Mesothelial cell of epicardium (in vitro differentiated cells): ENCODE measurements at regions not wholly inside any gene's neighbourhood (a gene's known extent, or its start where the extent isn't known, plus 50 kb on each side); places are given as distances from the start of the nearest gene placed in this dataset.

Experiments
- DNase-seq, 2 experiments: peaks; one replicate each; pipeline ENCODE4 v3.0.0; 2021; ENCODE audit warnings: low spot score in 2 of 2; ENCODE audit not compliant: unreplicated experiment in 2 of 2
- H3K27ac Mint-ChIP-seq: 2 replicates; pipeline ENCODE4 v1.8.0; 2021; ENCODE audit warnings: mixed read lengths
- H3K27me3 Mint-ChIP-seq: 2 replicates; pipeline ENCODE4 v1.8.0; 2021; ENCODE audit warnings: low read depth, mixed read lengths
- H3K36me3 Mint-ChIP-seq: 2 replicates; pipeline ENCODE4 v1.8.0; 2021; ENCODE audit warnings: mixed read lengths
- H3K4me1 Mint-ChIP-seq: 2 replicates; pipeline ENCODE4 v1.8.0; 2021; ENCODE audit warnings: mixed read lengths
- H3K4me3 Mint-ChIP-seq: 2 replicates; pipeline ENCODE4 v1.8.0; 2021; ENCODE audit warnings: mild to moderate bottlenecking, moderate library complexity, mixed read lengths
- H3K9me3 Mint-ChIP-seq: 2 replicates; pipeline ENCODE4 v1.8.0; 2021; ENCODE audit warnings: mixed read lengths
- TF ChIP-seq, protein P1 (sequence below): fragments of 200-600 bp; sonication (generic); IDR thresholded peaks from one replicate; pipeline ENCODE4 v1.5.0; 2021; ENCODE audit warnings: antibody characterized with exemption; ENCODE audit not compliant: unreplicated experiment

DNA sequence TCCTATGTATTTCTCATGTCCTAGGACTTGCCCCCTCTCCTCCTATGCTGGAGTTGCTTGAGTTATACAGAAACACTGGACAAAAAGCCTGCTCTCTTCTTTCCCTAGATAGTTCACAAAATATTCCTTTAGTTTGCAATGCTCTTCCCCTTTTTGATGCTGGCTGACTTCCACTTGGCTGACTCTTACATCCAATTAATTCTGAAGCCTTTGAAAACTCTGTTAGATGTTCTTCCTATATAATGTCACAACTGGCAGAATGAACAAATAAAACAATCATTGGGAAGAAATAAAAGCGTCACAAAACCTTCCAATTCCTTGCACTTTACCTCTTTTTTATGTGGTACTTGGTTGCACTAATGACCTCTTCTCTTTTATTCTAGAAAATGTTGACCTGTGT is 253.8 kb upstream of the CITED2 start:
- H3K36me3 Mint-ChIP-seq, result peaks cover 4% of the 10 kb centered on the region
- peak overlapping the region; percentile 32 for H3K27ac Mint-ChIP-seq
- H3K4me1 Mint-ChIP-seq, result no peaks in the 10 kb centered on the region
- peaks cover 14% of the 10 kb centered on the region for H3K9me3 Mint-ChIP-seq
- H3K4me3 Mint-ChIP-seq, result no peak overlapping the region
- no peak for DNase-seq
- TF ChIP-seq, protein P1, sequence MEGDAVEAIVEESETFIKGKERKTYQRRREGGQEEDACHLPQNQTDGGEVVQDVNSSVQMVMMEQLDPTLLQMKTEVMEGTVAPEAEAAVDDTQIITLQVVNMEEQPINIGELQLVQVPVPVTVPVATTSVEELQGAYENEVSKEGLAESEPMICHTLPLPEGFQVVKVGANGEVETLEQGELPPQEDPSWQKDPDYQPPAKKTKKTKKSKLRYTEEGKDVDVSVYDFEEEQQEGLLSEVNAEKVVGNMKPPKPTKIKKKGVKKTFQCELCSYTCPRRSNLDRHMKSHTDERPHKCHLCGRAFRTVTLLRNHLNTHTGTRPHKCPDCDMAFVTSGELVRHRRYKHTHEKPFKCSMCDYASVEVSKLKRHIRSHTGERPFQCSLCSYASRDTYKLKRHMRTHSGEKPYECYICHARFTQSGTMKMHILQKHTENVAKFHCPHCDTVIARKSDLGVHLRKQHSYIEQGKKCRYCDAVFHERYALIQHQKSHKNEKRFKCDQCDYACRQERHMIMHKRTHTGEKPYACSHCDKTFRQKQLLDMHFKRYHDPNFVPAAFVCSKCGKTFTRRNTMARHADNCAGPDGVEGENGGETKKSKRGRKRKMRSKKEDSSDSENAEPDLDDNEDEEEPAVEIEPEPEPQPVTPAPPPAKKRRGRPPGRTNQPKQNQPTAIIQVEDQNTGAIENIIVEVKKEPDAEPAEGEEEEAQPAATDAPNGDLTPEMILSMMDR, result no peak
- H3K27me3 Mint-ChIP-seq, result no peaks in the 10 kb centered on the region

DNA sequence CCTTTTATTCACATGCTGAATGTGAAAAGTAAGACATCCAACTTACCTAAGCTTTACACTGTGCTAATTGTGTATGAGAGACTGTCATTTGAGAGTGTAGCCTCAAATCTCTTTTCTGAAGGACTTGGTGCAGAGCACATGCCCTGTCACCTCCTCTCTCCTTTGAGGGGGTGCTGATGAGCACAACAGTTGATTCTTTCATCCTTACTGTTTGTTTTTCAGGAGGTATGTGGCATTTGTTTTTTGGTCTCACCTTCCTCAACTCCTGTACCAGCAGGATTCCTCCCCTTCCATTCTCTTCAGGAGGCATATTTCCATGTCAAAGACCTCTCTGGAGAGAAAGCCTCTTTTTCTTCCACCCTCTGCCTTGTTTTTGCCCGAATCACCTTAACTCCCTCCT is 252.6 kb upstream of the CITED2 start:
- Mint-ChIP-seq H3K4me1 (no peaks in the 10 kb centered on the region), H3K9me3 (peaks cover 14% of the 10 kb centered on the region), H3K4me3 (no peak overlapping the region), H3K36me3 (peaks cover 4% of the 10 kb centered on the region), H3K27me3 (no peaks in the 10 kb centered on the region), H3K27ac (no peak overlapping the region)
- TF ChIP-seq, protein P1, result no peak
- DNase-seq, result no peak

DNA sequence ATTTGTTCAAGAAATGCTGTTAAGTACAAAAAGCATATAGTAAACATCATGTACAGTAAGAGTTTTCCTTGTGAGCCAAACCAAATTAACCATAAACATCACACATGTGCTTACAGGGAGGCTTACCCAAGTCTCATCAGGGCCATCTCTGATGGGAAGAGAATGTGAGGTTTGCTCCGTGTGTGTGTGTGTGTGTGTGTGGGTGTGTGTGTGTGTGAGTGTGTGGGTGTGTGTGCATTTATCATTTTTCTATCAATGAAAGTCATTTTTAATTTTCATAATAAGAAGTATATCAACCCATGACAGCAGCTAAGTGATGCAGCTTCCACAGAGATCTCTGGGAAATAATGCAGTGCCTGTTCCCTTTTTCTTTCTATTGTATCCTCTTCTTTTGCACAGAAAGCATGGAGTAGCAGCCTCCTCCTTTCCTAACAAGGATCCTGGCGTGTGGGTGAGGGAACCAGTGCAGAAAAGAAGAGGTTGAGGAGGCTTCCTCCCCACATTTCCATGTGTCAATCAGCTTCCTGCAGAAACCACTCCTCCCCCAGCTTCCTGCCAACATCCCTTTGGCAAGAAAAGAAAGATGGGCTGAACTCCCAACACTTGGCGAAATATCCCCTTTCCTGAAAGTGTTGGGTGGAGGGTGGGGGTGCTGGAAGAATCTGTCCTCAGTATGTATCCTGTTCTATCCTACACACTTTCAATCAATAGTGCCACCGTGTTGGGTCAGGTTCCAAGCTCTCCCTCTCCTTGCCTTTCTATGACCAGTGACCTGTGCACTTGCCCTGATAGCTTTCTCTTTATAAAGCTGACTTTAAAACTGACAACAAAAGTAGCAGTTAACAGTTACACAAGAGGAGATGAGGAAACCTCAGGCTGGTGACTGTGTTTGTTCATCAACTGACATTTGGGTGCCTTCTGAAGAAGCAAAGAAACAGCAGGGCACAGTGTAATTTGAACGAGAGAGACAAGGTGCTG is 251.8 kb upstream of the CITED2 start:
- TF ChIP-seq, protein P1, result no peak
- H3K9me3 Mint-ChIP-seq, result peaks cover 12% of the 10 kb centered on the region

DNA sequence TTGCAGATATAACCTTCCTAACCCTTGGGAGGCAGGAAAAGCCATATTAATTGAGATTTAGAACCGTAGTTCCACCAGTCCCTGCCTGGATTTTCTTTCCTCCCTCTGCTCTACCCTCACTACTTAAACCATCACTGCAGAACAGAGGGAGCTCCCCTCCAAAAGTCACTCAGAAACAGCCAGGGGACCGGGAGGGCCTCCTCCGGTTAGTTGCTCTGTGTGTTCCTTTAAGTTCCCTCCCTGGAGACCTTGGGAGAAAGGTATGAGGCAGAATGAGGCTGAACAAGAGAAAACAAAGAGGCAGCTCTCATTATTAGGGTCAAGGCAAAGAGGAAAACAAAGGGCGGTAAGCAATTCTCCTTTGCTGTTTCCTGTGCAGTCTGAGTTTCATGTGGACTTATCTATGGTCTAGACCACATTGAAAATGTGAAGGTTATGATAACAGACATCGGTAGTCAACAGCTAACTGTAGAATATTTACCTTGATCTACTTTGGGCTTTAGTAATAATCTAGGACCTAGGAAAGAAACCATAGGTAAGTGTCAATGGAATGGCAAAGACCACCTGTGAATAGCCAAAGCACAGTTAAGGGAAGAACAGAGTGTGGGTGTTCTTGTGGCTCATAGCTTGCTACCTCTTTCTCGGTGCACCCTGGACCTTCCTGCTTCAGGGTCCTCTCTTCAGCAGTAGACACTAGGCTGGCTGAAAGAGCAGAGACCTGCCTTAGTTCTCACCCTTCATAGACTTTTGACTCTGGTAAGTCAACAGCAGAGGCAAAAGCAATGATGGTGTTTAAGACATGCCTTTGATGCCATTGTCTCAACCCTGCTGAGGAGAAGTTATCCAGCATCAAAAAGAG is 250.9 kb upstream of the CITED2 start:
- no peaks in the 10 kb centered on the region for H3K4me1 Mint-ChIP-seq
- H3K9me3 Mint-ChIP-seq, result peaks cover 4% of the 10 kb centered on the region
- TF ChIP-seq, protein P1, result no peak
- no peak overlapping the region for H3K4me3 Mint-ChIP-seq
- no peaks in the 10 kb centered on the region for H3K27me3 Mint-ChIP-seq
- no peaks in the 10 kb centered on the region for H3K36me3 Mint-ChIP-seq
- no peak overlapping the region for H3K27ac Mint-ChIP-seq
- DNase-seq, result no peak

More for the DNA sequence above, 251.8 kb upstream of the CITED2 start:
- no peak for DNase-seq
- Mint-ChIP-seq H3K4me3 (no peak overlapping the region), H3K27me3 (no peaks in the 10 kb centered on the region), H3K4me1 (no peaks in the 10 kb centered on the region), H3K27ac (no peak overlapping the region), H3K36me3 (peaks cover 4% of the 10 kb centered on the region)

DNA sequence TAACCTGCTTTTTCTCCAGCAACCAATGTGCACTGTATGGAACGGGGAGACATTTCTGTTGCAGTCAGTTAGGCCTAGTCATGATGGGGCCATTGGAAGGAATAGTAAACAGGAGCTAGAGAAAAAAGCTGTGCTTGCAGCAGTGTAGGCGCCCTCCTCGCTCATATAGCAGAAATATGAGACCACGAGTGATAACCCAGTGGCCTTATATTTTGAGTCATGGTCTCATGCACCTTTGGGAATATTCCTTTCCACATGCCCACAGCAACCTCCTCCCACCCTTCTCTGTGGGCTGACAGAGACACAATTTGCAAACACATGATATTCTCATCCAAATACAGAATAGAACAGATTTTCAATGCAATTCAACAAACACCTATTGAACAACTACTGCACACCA is 248.9 kb upstream of the CITED2 start:
- no peak for DNase-seq

More for the DNA sequence above, 248.9 kb upstream of the CITED2 start:
- H3K27me3 Mint-ChIP-seq, result no peaks in the 10 kb centered on the region
- no peaks in the 10 kb centered on the region for H3K9me3 Mint-ChIP-seq
- TF ChIP-seq, protein P1, result no peak
- H3K4me1 Mint-ChIP-seq, result no peaks in the 10 kb centered on the region
- H3K36me3 Mint-ChIP-seq, result no peaks in the 10 kb centered on the region
- no peak overlapping the region for H3K27ac Mint-ChIP-seq
- no peak overlapping the region for H3K4me3 Mint-ChIP-seq
